PC-3 (cell line): ENCODE measurements at regions not wholly inside any gene's neighbourhood (a gene's known extent, or its start where the extent isn't known, plus 50 kb on each side); places are given as distances from the start of the nearest gene placed in this dataset.
A peak's percentile ranks its signal among the peaks of the same experiment; 100 is the strongest.

Experiments used
- ATAC-seq: fragments of 200-7000 bp; cut with Tn5 transposase; 2 replicates; pipeline ENCODE4 v1.9.1; 2020; ENCODE audit warnings: mild to moderate bottlenecking, moderate library complexity
- BruUV-seq: library from RNA; stranded (reverse); fragments of 400-500 nt; replicated peaks from 2 replicates; lab custom pipeline; 2021; lab: Mats Ljungman, UMichigan
- CTCF ChIA-PET: fragments of 300-600 bp; sonication (Branson Sonifier 250); formaldehyde crosslinking; loops from one replicate; lab custom pipeline; 2022; ENCODE audit warnings: antibody characterized with exemption; lab: Charles Lee
- POLR2A ChIA-PET: fragments of 300-600 bp; sonication (Branson Sonifier 250); formaldehyde crosslinking; loops from one replicate; lab custom pipeline; 2022; ENCODE audit warnings: antibody characterized with exemption; ENCODE audit not compliant: unreplicated experiment; lab: Charles Lee
- DNase-seq: peaks from one replicate; pipeline ENCODE4 v3.0.0-alpha.2; 2015
- H2AFZ ChIP-seq: fragments of 300-600 bp; sonication (generic); 2 replicates; pipeline ENCODE4 v1.6.0; 2016; ENCODE audit warnings: antibody characterized with exemption, low read length
- H3F3A ChIP-seq: fragments of 300-600 bp; sonication (generic); one replicate; pipeline ENCODE4 v1.6.0; 2017; ENCODE audit warnings: antibody characterized with exemption, low read length, control low read depth, mild to moderate bottlenecking; ENCODE audit not compliant: unreplicated experiment
- H3K27ac ChIP-seq: fragments of 300-600 bp; sonication (generic); 2 replicates; pipeline ENCODE4 v1.5.1; 2016; ENCODE audit warnings: mild to moderate bottlenecking, low read length
- H3K27me3 ChIP-seq: fragments of 300-600 bp; sonication (generic); 2 replicates; pipeline ENCODE4 v1.6.1; 2016; ENCODE audit warnings: low read length, mixed read lengths
- H3K36me3 ChIP-seq: fragments of 300-600 bp; sonication (generic); 2 replicates; pipeline ENCODE4 v1.6.1; 2016; ENCODE audit warnings: low read depth, mixed run types, low read length, mixed read lengths
- H3K4me1 ChIP-seq: fragments of 300-600 bp; sonication (generic); 2 replicates; pipeline ENCODE4 v1.5.1; 2016; ENCODE audit warnings: low read length; ENCODE audit not compliant: insufficient read depth
- H3K4me2 ChIP-seq: fragments of 300-600 bp; sonication (generic); 2 replicates; pipeline ENCODE4 v1.6.0; 2016; ENCODE audit warnings: low read length
- H3K4me3 ChIP-seq: fragments of 300-600 bp; sonication (generic); 2 replicates; pipeline ENCODE4 v1.5.1; 2016; ENCODE audit warnings: mild to moderate bottlenecking, low read length, mixed read lengths
- H3K79me2 ChIP-seq: fragments of 300-600 bp; sonication (generic); 2 replicates; pipeline ENCODE4 v1.6.1; 2017; ENCODE audit warnings: low read length, mixed read lengths
- H3K9ac ChIP-seq: fragments of 300-600 bp; sonication (generic); 2 replicates; pipeline ENCODE4 v1.6.0; 2016; ENCODE audit warnings: mild to moderate bottlenecking, low read length
- H3K9me2 ChIP-seq: fragments of 300-600 bp; sonication (generic); replicated peaks from 2 replicates; pipeline ENCODE4 v1.6.1; 2016; ENCODE audit warnings: mixed run types, low read length, mixed read lengths
- H3K9me3 ChIP-seq: fragments of 300-600 bp; sonication (generic); 2 replicates; pipeline ENCODE4 v1.6.1; 2016; ENCODE audit warnings: low read length, mixed read lengths
- H4K20me1 ChIP-seq: fragments of 300-600 bp; sonication (generic); 2 replicates; pipeline ENCODE4 v1.6.1; 2016; ENCODE audit warnings: low read length, mixed read lengths
- EZH2 ChIP-seq: fragments of 300-600 bp; sonication (generic); IDR thresholded peaks from one replicate; pipeline ENCODE4 v1.6.1; 2017; ENCODE audit warnings: antibody characterized with exemption, mild to moderate bottlenecking, low read length; ENCODE audit not compliant: unreplicated experiment
- EZH2phosphoT487 ChIP-seq: fragments of 300-600 bp; sonication (generic); IDR thresholded peaks from 2 replicates; pipeline ENCODE4 v1.6.1; 2018; ENCODE audit warnings: mild to moderate bottlenecking, antibody characterized with exemption, low read length, borderline replicate concordance
- intact Hi-C: fragments of 100-400 bp; cut with micrococcal nuclease; formaldehyde crosslinking; loops from 2 replicates; pipeline ENCODE4 v1.9.0; 2023
- TF ChIP-seq, protein P1 (sequence below): fragments of 300-600 bp; sonication (generic); conservative IDR thresholded peaks from 2 replicates; pipeline ENCODE4 v1.5.1; 2017; ENCODE audit warnings: antibody characterized with exemption, low read depth, mild to moderate bottlenecking, low read length

DNA sequence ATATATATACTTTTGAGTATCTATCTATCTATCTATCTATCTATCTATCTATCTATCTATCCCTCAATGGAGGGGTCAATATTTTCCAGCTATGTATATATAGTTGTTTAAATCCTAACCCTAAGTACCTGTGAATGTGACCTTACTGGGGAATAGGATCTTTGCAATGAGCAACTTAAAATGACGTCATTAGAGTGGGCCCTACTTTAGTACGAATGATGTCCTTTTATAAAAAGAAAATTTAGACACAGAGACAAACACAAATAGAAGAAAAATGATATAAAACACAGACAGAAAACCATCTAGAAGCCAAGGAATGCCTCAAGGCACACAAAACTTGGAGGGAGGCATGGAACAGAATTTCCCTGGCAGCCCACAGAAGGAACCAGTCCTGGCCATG is 2283.7 kb downstream of the NCAM2 start:
- H3K9me3 ChIP-seq: no peaks in the 10 kb centered on the region
- POLR2A ChIA-PET: no interaction called here
- no peaks in the 10 kb centered on the region for H3K9me2 ChIP-seq
- H3K9ac ChIP-seq: no peak overlapping the region
- no peaks in the 10 kb centered on the region for H3K27me3 ChIP-seq
- TF ChIP-seq, protein P1, sequence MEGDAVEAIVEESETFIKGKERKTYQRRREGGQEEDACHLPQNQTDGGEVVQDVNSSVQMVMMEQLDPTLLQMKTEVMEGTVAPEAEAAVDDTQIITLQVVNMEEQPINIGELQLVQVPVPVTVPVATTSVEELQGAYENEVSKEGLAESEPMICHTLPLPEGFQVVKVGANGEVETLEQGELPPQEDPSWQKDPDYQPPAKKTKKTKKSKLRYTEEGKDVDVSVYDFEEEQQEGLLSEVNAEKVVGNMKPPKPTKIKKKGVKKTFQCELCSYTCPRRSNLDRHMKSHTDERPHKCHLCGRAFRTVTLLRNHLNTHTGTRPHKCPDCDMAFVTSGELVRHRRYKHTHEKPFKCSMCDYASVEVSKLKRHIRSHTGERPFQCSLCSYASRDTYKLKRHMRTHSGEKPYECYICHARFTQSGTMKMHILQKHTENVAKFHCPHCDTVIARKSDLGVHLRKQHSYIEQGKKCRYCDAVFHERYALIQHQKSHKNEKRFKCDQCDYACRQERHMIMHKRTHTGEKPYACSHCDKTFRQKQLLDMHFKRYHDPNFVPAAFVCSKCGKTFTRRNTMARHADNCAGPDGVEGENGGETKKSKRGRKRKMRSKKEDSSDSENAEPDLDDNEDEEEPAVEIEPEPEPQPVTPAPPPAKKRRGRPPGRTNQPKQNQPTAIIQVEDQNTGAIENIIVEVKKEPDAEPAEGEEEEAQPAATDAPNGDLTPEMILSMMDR: no peak
- TF ChIP-seq EZH2phosphoT487 (no peak), EZH2 (no peak)
- no peak overlapping the region for H3K27ac ChIP-seq
- H4K20me1 ChIP-seq: no peaks in the 10 kb centered on the region
- H3K4me1 ChIP-seq: no peaks in the 10 kb centered on the region
- no TSS peak for BruUV-seq
- no peak overlapping the region for H3K4me3 ChIP-seq
- ATAC-seq (no peak), DNase-seq (no peak)
- H3F3A ChIP-seq: no peaks in the 10 kb centered on the region
- no peak overlapping the region for H2AFZ ChIP-seq
- no peaks in the 10 kb centered on the region for H3K36me3 ChIP-seq
- intact Hi-C loops: no loop called here
- CTCF ChIA-PET: no interaction called here
- H3K4me2 ChIP-seq: no peak overlapping the region
- no peaks in the 10 kb centered on the region for H3K79me2 ChIP-seq

DNA sequence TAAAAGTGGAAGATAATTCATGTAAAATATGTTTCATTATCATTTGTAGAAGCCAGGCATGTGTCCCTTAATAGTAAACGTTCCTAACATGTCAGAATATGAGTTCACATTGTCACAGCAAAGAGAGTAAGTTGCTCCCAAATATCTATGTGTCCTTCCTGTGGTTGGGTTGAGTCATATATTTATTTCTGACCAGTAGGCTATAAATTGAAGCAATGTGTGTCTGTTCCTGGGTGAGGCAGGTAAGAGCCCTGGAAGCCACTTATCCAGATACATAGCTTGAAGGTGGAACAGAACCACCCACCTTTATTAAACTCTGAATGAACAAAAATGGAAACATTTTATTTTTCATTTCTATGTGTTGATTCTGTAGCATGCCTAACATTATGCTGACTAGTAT is 2251.6 kb downstream of the NCAM2 start:
- H4K20me1 ChIP-seq: no peaks in the 10 kb centered on the region
- ATAC-seq (peak; percentile 97), DNase-seq (peak; percentile 61)
- no peaks in the 10 kb centered on the region for H3F3A ChIP-seq
- H3K36me3 ChIP-seq: no peaks in the 10 kb centered on the region
- H3K9ac ChIP-seq: no peak overlapping the region
- BruUV-seq: no TSS peak
- POLR2A ChIA-PET: no interaction called here
- H3K4me2 ChIP-seq: peak overlapping the region; percentile 30; the same call in 1 of the 2 replicates
- H3K4me1 ChIP-seq: peaks cover 15% of the 10 kb centered on the region; the same call in 1 of the 2 replicates
- TF ChIP-seq, protein P1: no peak
- TF ChIP-seq EZH2phosphoT487: no peak
- TF ChIP-seq EZH2: no peak
- H3K9me3 ChIP-seq: no peaks in the 10 kb centered on the region
- no peaks in the 10 kb centered on the region for H3K9me2 ChIP-seq
- no peaks in the 10 kb centered on the region for H3K79me2 ChIP-seq
- no peak overlapping the region for H3K27ac ChIP-seq
- intact Hi-C loops: no loop called here
- no peak overlapping the region for H3K4me3 ChIP-seq
- H3K27me3 ChIP-seq: no peaks in the 10 kb centered on the region
- H2AFZ ChIP-seq: 0 out of 2 replicates have a peak overlapping the region, but pooled peaks have one; percentile 18
- CTCF ChIA-PET: no interaction called here

DNA sequence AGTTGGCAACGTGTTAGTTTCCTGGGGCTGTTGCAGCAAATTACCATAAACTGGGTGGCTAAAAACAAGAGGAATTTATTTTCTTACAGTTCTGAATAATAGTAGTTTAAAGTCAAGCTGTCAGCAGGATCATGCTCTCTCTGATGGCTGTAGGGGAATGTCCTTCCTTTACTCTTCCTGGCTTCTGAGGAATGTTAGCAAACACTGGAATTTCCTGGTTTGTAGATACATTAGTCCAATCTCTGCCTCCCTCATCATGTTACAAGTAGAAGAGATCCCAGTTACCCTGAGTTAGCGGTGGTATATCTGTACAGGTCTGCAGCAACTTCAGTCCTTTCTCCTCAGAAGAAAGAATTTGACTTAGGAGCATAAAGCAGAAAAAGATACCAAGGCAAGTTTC is 2249.1 kb downstream of the NCAM2 start:
- H3K4me2 ChIP-seq: no peak overlapping the region
- H4K20me1 ChIP-seq: no peaks in the 10 kb centered on the region
- DNase-seq (no peak), ATAC-seq (peak; percentile 28; the same call in 1 of the 2 replicates)
- H3K9me2 ChIP-seq: no peaks in the 10 kb centered on the region
- no peaks in the 10 kb centered on the region for H3K27me3 ChIP-seq
- no TSS peak for BruUV-seq
- no peaks in the 10 kb centered on the region for H3F3A ChIP-seq
- no peaks in the 10 kb centered on the region for H3K79me2 ChIP-seq
- peaks cover 15% of the 10 kb centered on the region; the same call in 1 of the 2 replicates for H3K4me1 ChIP-seq
- H3K36me3 ChIP-seq: no peaks in the 10 kb centered on the region
- CTCF ChIA-PET: no interaction called here
- no peaks in the 10 kb centered on the region for H3K9me3 ChIP-seq
- POLR2A ChIA-PET: no interaction called here
- intact Hi-C loops: no loop called here
- no peak overlapping the region for H3K4me3 ChIP-seq
- H3K9ac ChIP-seq: no peak overlapping the region
- no peak overlapping the region for H2AFZ ChIP-seq
- no peak overlapping the region for H3K27ac ChIP-seq
- TF ChIP-seq EZH2 (no peak), EZH2phosphoT487 (no peak)
- TF ChIP-seq, protein P1: no peak
